Kidney tubule cell (primary cell): ENCODE measurements at regions not wholly inside any gene's neighbourhood (a gene's known extent, or its start where the extent isn't known, plus 50 kb on each side); places are given as distances from the start of the nearest gene placed in this dataset.

Experiments used
- DNase-seq: peaks from one replicate; pipeline ENCODE4 v3.0.0-alpha.2; 2018; ENCODE audit warnings: low spot score

DNA sequence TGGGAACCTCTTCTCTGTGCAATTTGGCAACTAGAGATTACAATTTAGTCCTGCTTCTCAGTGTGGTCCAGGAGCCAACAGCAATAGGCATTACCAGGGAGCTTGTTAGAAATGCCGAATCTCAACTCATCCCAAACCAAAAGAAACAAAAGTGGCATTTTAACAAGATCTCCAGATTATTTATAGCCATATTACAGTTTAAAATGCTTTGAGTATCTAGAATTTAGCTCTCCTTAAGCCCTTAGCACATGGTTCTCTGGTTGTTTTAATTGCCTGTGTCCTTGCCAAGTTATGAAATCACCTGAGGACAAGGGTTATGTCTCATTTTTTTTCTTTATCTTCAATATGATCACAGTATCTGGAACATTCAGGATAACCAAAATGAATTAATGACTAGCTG is 51.6 kb upstream of the TAS2R1 start:
- DNase-seq: no peak
